Brain microvascular endothelial cell (primary cell): ENCODE measurements at regions not wholly inside any gene's neighbourhood (a gene's known extent, or its start where the extent isn't known, plus 50 kb on each side); places are given as distances from the start of the nearest gene placed in this dataset.

ENCODE experiments used
- DNase-seq: peaks from one replicate; pipeline ENCODE4 v3.0.0-alpha.2; 2020
- H3K27ac ChIP-seq: fragments of 250-450 bp; sonication (Bioruptor Pico); 2 replicates; pipeline ENCODE4 v1.5.1; 2020; ENCODE audit warnings: mild to moderate bottlenecking, moderate library complexity
- H3K27me3 ChIP-seq: fragments of 250-450 bp; sonication (Bioruptor Pico); replicated peaks from 2 replicates; pipeline ENCODE4 v1.5.1; 2020; ENCODE audit warnings: mild to moderate bottlenecking
- H3K36me3 ChIP-seq: fragments of 250-450 bp; sonication (Bioruptor Pico); replicated peaks from 2 replicates; pipeline ENCODE4 v1.5.1; 2020; ENCODE audit warnings: mild to moderate bottlenecking
- H3K4me3 ChIP-seq: 2 replicates; pipeline ENCODE4 v1.5.1; 2011; ENCODE audit warnings: low read depth, mild to moderate bottlenecking, control low read depth, low read length, moderate library complexity
- CTCF ChIP-seq: IDR thresholded peaks from 2 replicates; pipeline ENCODE4 v1.5.1; 2011; ENCODE audit warnings: low read depth, mild to moderate bottlenecking, moderate library complexity, low read length, control low read depth, inconsistent platforms; ENCODE audit errors: missing control alignments
- in situ Hi-C: cut with HindIII; loops from 2 replicates; pipeline ENCODE4 v1.10.0; 2017; ENCODE audit warnings: low sequenced_read_pairs, low pct_ligation_motif_present

- in situ Hi-C loops, result loop anchor here (25.0 kb wide), 1 partner anchor 204 kb away; the partner anchor contains the start of gene SERTAD2
- no peak overlapping the region for H3K4me3 ChIP-seq
These were observed 123.3 kb upstream of the SLC1A4 start for GRCh38 chr2:64865831-64866345.

GRCh38 chr2:64866797-64867196, 122.4 kb upstream of the SLC1A4 start:
- H3K4me3 ChIP-seq, result no peak overlapping the region
- in situ Hi-C loops, result loop anchor here (25.0 kb wide), 1 partner anchor 204 kb away; the partner anchor contains the start of gene SERTAD2
- no peaks in the 10 kb centered on the region for H3K36me3 ChIP-seq
- H3K27me3 ChIP-seq, result peaks cover 42% of the 10 kb centered on the region
- peak; percentile 96 for DNase-seq
- TF ChIP-seq CTCF, result peak; percentile 19
- H3K27ac ChIP-seq, result no peak overlapping the region

More at GRCh38 chr2:64865831-64866345, 123.3 kb upstream of the SLC1A4 start:
- Histone ChIP-seq H3K27me3 (peaks cover 35% of the 10 kb centered on the region), H3K27ac (no peak overlapping the region), H3K36me3 (no peaks in the 10 kb centered on the region)
- no peak for TF ChIP-seq CTCF
- DNase-seq, result no peak

- H3K27ac ChIP-seq, result no peak overlapping the region
- peaks cover 44% of the 10 kb centered on the region for H3K27me3 ChIP-seq
- in situ Hi-C loops, result loop anchor here (25.0 kb wide), 1 partner anchor 205 kb away; the partner anchor contains the start of gene SERTAD2
- no peak for TF ChIP-seq CTCF
- no peak overlapping the region for H3K4me3 ChIP-seq
- H3K36me3 ChIP-seq, result no peaks in the 10 kb centered on the region
- no peak for DNase-seq
These were observed 121.8 kb upstream of the SLC1A4 start for GRCh38 chr2:64867253-64867996.

- Histone ChIP-seq H3K36me3 (no peaks in the 10 kb centered on the region), H3K27me3 (peaks cover 44% of the 10 kb centered on the region), H3K4me3 (no peak overlapping the region), H3K27ac (no peak overlapping the region)
- DNase-seq, result no peak
- no peak for TF ChIP-seq CTCF
- in situ Hi-C loops, result loop anchor here (25.0 kb wide), 1 partner anchor 207 kb away; the partner anchor contains the start of gene SERTAD2
These were observed 120.1 kb upstream of the SLC1A4 start for GRCh38 chr2:64869126-64869525.

- TF ChIP-seq CTCF, result peak; percentile 99
- H3K27me3 ChIP-seq, result peaks cover 31% of the 10 kb centered on the region
- no peaks in the 10 kb centered on the region for H3K36me3 ChIP-seq
- no peak overlapping the region for H3K27ac ChIP-seq
- in situ Hi-C loops, result loop anchor here (25.0 kb wide), 1 partner anchor 211 kb away; the partner anchor contains the start of gene SERTAD2
- peak; percentile 56 for DNase-seq
- H3K4me3 ChIP-seq, result no peak overlapping the region
These were observed 115.7 kb upstream of the SLC1A4 start for GRCh38 chr2:64873472-64873924.
